SK-N-SH treated with all-trans-retinoic acid at 6 μM for 48 hours (cell line): ENCODE measurements at regions not wholly inside any gene's neighbourhood (a gene's known extent, or its start where the extent isn't known, plus 50 kb on each side); places are given as distances from the start of the nearest gene placed in this dataset.

ENCODE experiments used
- OSR1 ChIP-seq: fragments of 250-450 bp; sonication (Bioruptor Pico); IDR thresholded peaks from 2 replicates; pipeline ENCODE4 v1.8.0; 2022; ENCODE audit warnings: moderate library complexity, mild to moderate bottlenecking, inconsistent platforms
- TOX ChIP-seq: fragments of 250-450 bp; sonication (Bioruptor Pico); IDR thresholded peaks from 2 replicates; pipeline ENCODE4 v1.8.0; 2021; ENCODE audit warnings: mild to moderate bottlenecking, moderate library complexity, borderline replicate concordance
- ZFP3 ChIP-seq: fragments of 250-450 bp; sonication (Bioruptor Pico); IDR thresholded peaks from 2 replicates; pipeline ENCODE4 v1.5.0; 2020; ENCODE audit warnings: mild to moderate bottlenecking, moderate library complexity
- ZNF8 ChIP-seq: fragments of 450-650 bp; formaldehyde crosslinking; IDR thresholded peaks from 2 replicates; pipeline ENCODE4 v1.5.0; 2020; ENCODE audit warnings: mild to moderate bottlenecking, moderate library complexity
- TF ChIP-seq, protein P1 (sequence below): fragments of 250-450 bp; sonication (Bioruptor Pico); IDR thresholded peaks from 2 replicates; pipeline ENCODE4 v1.8.0; 2020; ENCODE audit warnings: mild to moderate bottlenecking, moderate library complexity, borderline replicate concordance

GRCh38 chr10:58972576-58973234, 203.7 kb upstream of the PHYHIPL start:
- TF ChIP-seq ZNF8 (CRISPR knock-in tag) (no peak), OSR1 (no peak), ZFP3 (no peak), TOX (no peak)
- TF ChIP-seq, protein P1, sequence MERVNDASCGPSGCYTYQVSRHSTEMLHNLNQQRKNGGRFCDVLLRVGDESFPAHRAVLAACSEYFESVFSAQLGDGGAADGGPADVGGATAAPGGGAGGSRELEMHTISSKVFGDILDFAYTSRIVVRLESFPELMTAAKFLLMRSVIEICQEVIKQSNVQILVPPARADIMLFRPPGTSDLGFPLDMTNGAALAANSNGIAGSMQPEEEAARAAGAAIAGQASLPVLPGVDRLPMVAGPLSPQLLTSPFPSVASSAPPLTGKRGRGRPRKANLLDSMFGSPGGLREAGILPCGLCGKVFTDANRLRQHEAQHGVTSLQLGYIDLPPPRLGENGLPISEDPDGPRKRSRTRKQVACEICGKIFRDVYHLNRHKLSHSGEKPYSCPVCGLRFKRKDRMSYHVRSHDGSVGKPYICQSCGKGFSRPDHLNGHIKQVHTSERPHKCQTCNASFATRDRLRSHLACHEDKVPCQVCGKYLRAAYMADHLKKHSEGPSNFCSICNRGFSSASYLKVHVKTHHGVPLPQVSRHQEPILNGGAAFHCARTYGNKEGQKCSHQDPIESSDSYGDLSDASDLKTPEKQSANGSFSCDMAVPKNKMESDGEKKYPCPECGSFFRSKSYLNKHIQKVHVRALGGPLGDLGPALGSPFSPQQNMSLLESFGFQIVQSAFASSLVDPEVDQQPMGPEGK (CRISPR knock-in tag) = no peak
